H9 (cell line): ENCODE measurements at regions not wholly inside any gene's neighbourhood (a gene's known extent, or its start where the extent isn't known, plus 50 kb on each side); places are given as distances from the start of the nearest gene placed in this dataset.

Experiments used
- DNase-seq: peaks from one replicate; pipeline ENCODE4 v3.0.0-alpha.2; 2017
- H2AFZ ChIP-seq: one replicate; pipeline ENCODE4 v1.6.1; 2013; ENCODE audit warnings: mild to moderate bottlenecking, low read length, control low read depth, moderate library complexity
- H2AK5ac ChIP-seq: 2 replicates; pipeline ENCODE4 v1.6.1; 2013; ENCODE audit warnings: low read length, control low read depth, mixed read lengths; ENCODE audit not compliant: insufficient read length
- H2BK120ac ChIP-seq: one replicate; pipeline ENCODE4 v1.6.1; 2013; ENCODE audit warnings: low read depth, mild to moderate bottlenecking, low read length, control low read depth, inconsistent platforms; ENCODE audit not compliant: poor library complexity, severe bottlenecking
- H2BK12ac ChIP-seq: 2 replicates; pipeline ENCODE4 v1.6.1; 2013; ENCODE audit warnings: low read length, control low read depth, mixed read lengths, low read depth; ENCODE audit not compliant: insufficient read length
- H2BK15ac ChIP-seq: 2 replicates; pipeline ENCODE4 v1.6.1; 2013; ENCODE audit warnings: low read depth, low read length, control low read depth
- H2BK20ac ChIP-seq: one replicate; pipeline ENCODE4 v1.6.1; 2013; ENCODE audit warnings: low read depth, mild to moderate bottlenecking, low read length, control low read depth, inconsistent platforms; ENCODE audit not compliant: poor library complexity, severe bottlenecking
- H2BK5ac ChIP-seq: 2 replicates; pipeline ENCODE4 v1.6.1; 2013; ENCODE audit warnings: low read length, control low read depth, mixed read lengths; ENCODE audit not compliant: insufficient read length
- H3K14ac ChIP-seq: 2 replicates; pipeline ENCODE4 v1.6.1; 2013; ENCODE audit warnings: low read length, control low read depth; ENCODE audit not compliant: insufficient read depth
- H3K18ac ChIP-seq: 2 replicates; pipeline ENCODE4 v1.6.1; 2013; ENCODE audit warnings: low read depth, mild to moderate bottlenecking, mixed read lengths, low read length, control low read depth; ENCODE audit not compliant: insufficient read length
- H3K23ac ChIP-seq: 2 replicates; pipeline ENCODE4 v1.6.1; 2013; ENCODE audit warnings: low read length, control low read depth, mixed read lengths, low read depth; ENCODE audit not compliant: insufficient read length
- H3K23me2 ChIP-seq: 2 replicates; pipeline ENCODE4 v1.6.1; 2013; ENCODE audit warnings: low read depth, mild to moderate bottlenecking, mixed read lengths, low read length, control low read depth; ENCODE audit not compliant: insufficient read length, poor library complexity, severe bottlenecking
- H3K27ac ChIP-seq: 2 replicates; pipeline ENCODE4 v1.5.1; 2013; ENCODE audit warnings: low read length, control low read depth, mixed read lengths, low read depth; ENCODE audit not compliant: insufficient read length
- H3K27me3 ChIP-seq: 2 replicates; pipeline ENCODE4 v1.6.1; 2013; ENCODE audit warnings: low read length, control low read depth, inconsistent platforms; ENCODE audit not compliant: insufficient read depth
- H3K4ac ChIP-seq: 2 replicates; pipeline ENCODE4 v1.6.1; 2013; ENCODE audit warnings: low read depth, mild to moderate bottlenecking, control low read depth, inconsistent platforms, low read length, moderate library complexity
- H3K4me1 ChIP-seq: 2 replicates; pipeline ENCODE4 v1.6.1; 2013; ENCODE audit warnings: low read length, control low read depth, inconsistent platforms; ENCODE audit not compliant: insufficient read depth
- H3K4me2 ChIP-seq: 2 replicates; pipeline ENCODE4 v1.6.1; 2013; ENCODE audit warnings: low read length, control low read depth, mixed read lengths; ENCODE audit not compliant: insufficient read length, insufficient read depth
- H3K56ac ChIP-seq: 2 replicates; pipeline ENCODE4 v1.6.1; 2013; ENCODE audit warnings: low read depth, mild to moderate bottlenecking, mixed read lengths, low read length, control low read depth; ENCODE audit not compliant: insufficient read length
- H3K79me1 ChIP-seq: 2 replicates; pipeline ENCODE4 v1.6.1; 2013; ENCODE audit warnings: low read depth, mild to moderate bottlenecking, moderate library complexity, low read length, control low read depth, inconsistent platforms; ENCODE audit not compliant: insufficient read depth, poor library complexity, severe bottlenecking
- H3K79me2 ChIP-seq: 2 replicates; pipeline ENCODE4 v1.6.1; 2013; ENCODE audit warnings: low read length, control low read depth, inconsistent platforms; ENCODE audit not compliant: insufficient read depth
- H3K9ac ChIP-seq: 2 replicates; pipeline ENCODE4 v1.6.1; 2013; ENCODE audit warnings: low read length, control low read depth, mixed read lengths; ENCODE audit not compliant: insufficient read length; ENCODE audit errors: extremely low read depth
- H3K9me3 ChIP-seq: one replicate; pipeline ENCODE4 v1.6.1; 2013; ENCODE audit warnings: low read depth, low read length, inconsistent platforms; ENCODE audit not compliant: control insufficient read depth
- H3T11ph ChIP-seq: one replicate; pipeline ENCODE4 v1.6.1; 2013; ENCODE audit warnings: mild to moderate bottlenecking, low read length, control low read depth, inconsistent platforms
- H4K20me1 ChIP-seq: one replicate; pipeline ENCODE4 v1.6.1; 2013; ENCODE audit not compliant: control insufficient read depth, insufficient read length, insufficient read depth
- H4K5ac ChIP-seq: 2 replicates; pipeline ENCODE4 v1.6.1; 2013; ENCODE audit warnings: low read depth, mild to moderate bottlenecking, mixed read lengths, low read length, control low read depth; ENCODE audit not compliant: insufficient read length
- H4K8ac ChIP-seq: replicated peaks from 2 replicates; pipeline ENCODE4 v1.6.1; 2013; ENCODE audit warnings: low read length, control low read depth, mixed read lengths, low read depth; ENCODE audit not compliant: insufficient read length
- H4K91ac ChIP-seq: 2 replicates; pipeline ENCODE4 v1.6.1; 2013; ENCODE audit warnings: low read depth, mild to moderate bottlenecking, moderate library complexity, mixed read lengths, low read length, control low read depth; ENCODE audit not compliant: insufficient read length
- H3K27ac Mint-ChIP-seq, 3 experiments: 2 replicates in 2 of 3; 3 replicates in 1 of 3; pipeline ENCODE4 v1.8.0; 2020 to 2021; ENCODE audit warnings: mixed read lengths in 3 of 3, mild to moderate bottlenecking in 1 of 3, moderate library complexity in 1 of 3
- H3K27me3 Mint-ChIP-seq: 2 replicates; pipeline ENCODE4 v1.8.0; 2021; ENCODE audit warnings: low read depth, mild to moderate bottlenecking, moderate library complexity, mixed read lengths
- H3K36me3 Mint-ChIP-seq, 3 experiments: 2 replicates in 2 of 3; 3 replicates in 1 of 3; pipeline ENCODE4 v1.8.0; 2020 to 2021; ENCODE audit warnings: low read depth in 3 of 3, mixed read lengths in 3 of 3; ENCODE audit not compliant: insufficient read depth in 1 of 3
- H3K4me1 Mint-ChIP-seq, 2 experiments: 2 replicates each; pipeline ENCODE4 v1.8.0; 2020; ENCODE audit warnings: mixed read lengths in 2 of 2
- H3K4me3 Mint-ChIP-seq, 2 experiments: 2 replicates in 1 of 2; 3 replicates in 1 of 2; pipeline ENCODE4 v1.8.0; 2020 to 2021; ENCODE audit warnings: mild to moderate bottlenecking in 2 of 2, mixed read lengths in 2 of 2, moderate library complexity in 1 of 2
- H3K9me3 Mint-ChIP-seq, 2 experiments: 2 replicates in 1 of 2; 3 replicates in 1 of 2; pipeline ENCODE4 v1.8.0; 2020; ENCODE audit warnings: mild to moderate bottlenecking in 2 of 2, mixed read lengths in 2 of 2, moderate library complexity in 1 of 2
- CTCF ChIP-seq: fragments of 200-600 bp; sonication (generic); conservative IDR thresholded peaks from 3 replicates; pipeline ENCODE4 v1.8.0; 2021; ENCODE audit warnings: antibody characterized with exemption, mild to moderate bottlenecking
- WGBS: extraction: QIAGEN DNeasy Blood & Tissue Kit; methylation state at CpG from one replicate; pipeline ENCODE4 v1.1.7; 2013; ENCODE audit warnings: missing lambda C conversion rate, low lambda C conversion rate, mixed read lengths; ENCODE audit not compliant: insufficient read length; ENCODE audit errors: extremely low coverage; 5-methylcytosine and 5-hydroxymethylcytosine counted together

GRCh38 chr2:44889096-44889495, 52.4 kb upstream of the SIX3 start:
- Mint-ChIP-seq H3K4me1 (peaks cover 18 to 29% of the 10 kb centered on the region in 2 experiments), H3K9me3 (peaks cover 22 to 24% of the 10 kb centered on the region in 2 experiments), H3K36me3 (peaks cover 17 to 28% (median 19%) of the 10 kb centered on the region in 3 experiments), H3K27ac (no peak overlapping the region), H3K4me3 (no peak overlapping the region), H3K27me3 (peaks cover 10% of the 10 kb centered on the region; the same call in 1 of the 2 replicates)
- no peak overlapping the region for H3K4ac ChIP-seq
- no peak overlapping the region for H2BK20ac ChIP-seq
- no peak overlapping the region for H3K14ac ChIP-seq
- no peaks in the 10 kb centered on the region for H3K27me3 ChIP-seq
- H3K9ac ChIP-seq = no peak overlapping the region
- H2AFZ ChIP-seq = no peak overlapping the region
- H3K79me2 ChIP-seq = no peaks in the 10 kb centered on the region
- no peak for DNase-seq
- no peak overlapping the region for H4K8ac ChIP-seq
- H2BK15ac ChIP-seq = no peak overlapping the region
- TF ChIP-seq CTCF = no peak
- peaks cover 6% of the 10 kb centered on the region for H3K9me3 ChIP-seq
- H2BK120ac ChIP-seq = no peak overlapping the region
- H3K23me2 ChIP-seq = no peaks in the 10 kb centered on the region
- H4K20me1 ChIP-seq = no peaks in the 10 kb centered on the region
- H3K27ac ChIP-seq = no peak overlapping the region
- no peak overlapping the region for H2BK5ac ChIP-seq
- no peak overlapping the region for H4K5ac ChIP-seq
- no peak overlapping the region for H4K91ac ChIP-seq
- no peak overlapping the region for H3K4me2 ChIP-seq
- no peak overlapping the region for H3K23ac ChIP-seq
- H2AK5ac ChIP-seq = no peak overlapping the region
- no peak overlapping the region for H2BK12ac ChIP-seq
- H3K4me1 ChIP-seq = peaks cover 8% of the 10 kb centered on the region
- no peak overlapping the region for H3K18ac ChIP-seq
- no CpG with 5 or more reads among the region's 3 CpGs for WGBS
- H3K56ac ChIP-seq = no peak overlapping the region
- H3K79me1 ChIP-seq = no peaks in the 10 kb centered on the region
- no peak overlapping the region for H3T11ph ChIP-seq
